HCT116 (cell line): ENCODE measurements at regions not wholly inside any gene's neighbourhood (a gene's known extent, or its start where the extent isn't known, plus 50 kb on each side); places are given as distances from the start of the nearest gene placed in this dataset.

Source experiments
- CTCF ChIP-seq, 3 experiments: fragments of 200-600 bp in 1 of 3; sonication (generic) in 1 of 3; IDR thresholded peaks in 2 of 3; conservative IDR thresholded peaks in 1 of 3; 2 replicates each; pipeline ENCODE4 v1.5.1; 2012 to 2017; ENCODE audit warnings: low read depth in 2 of 3, low read length in 2 of 3, antibody characterized with exemption in 1 of 3, borderline replicate concordance in 1 of 3, control low read depth in 1 of 3, mild to moderate bottlenecking in 1 of 3, mixed read lengths in 1 of 3, mixed run types in 1 of 3, moderate library complexity in 1 of 3; ENCODE audit not compliant: insufficient read depth in 1 of 3
- EGR1 ChIP-seq: IDR thresholded peaks from 2 replicates; pipeline ENCODE4 v1.6.1; 2012; ENCODE audit warnings: low read depth
- ELF1 ChIP-seq: IDR thresholded peaks from 2 replicates; pipeline ENCODE4 v1.6.1; 2012; ENCODE audit warnings: low read depth, borderline replicate concordance
- EZH2 ChIP-seq: fragments of 200-600 bp; sonication (generic); IDR thresholded peaks from 2 replicates; pipeline ENCODE4 v1.6.1; 2017; ENCODE audit warnings: antibody characterized with exemption, mixed run types
- EZH2phosphoT487 ChIP-seq: fragments of 200-600 bp; IDR thresholded peaks from 2 replicates; pipeline ENCODE4 v1.6.1; 2018; ENCODE audit warnings: antibody characterized with exemption, borderline replicate concordance
- POLR2A ChIP-seq: IDR thresholded peaks from 2 replicates; pipeline ENCODE4 v1.7.0; 2011; ENCODE audit warnings: borderline replicate concordance; ENCODE audit not compliant: insufficient read depth, insufficient read length; ENCODE audit errors: extremely low read depth
- POLR2AphosphoS5 ChIP-seq: IDR thresholded peaks from 2 replicates; pipeline ENCODE4 v1.6.1; 2011; ENCODE audit warnings: mild to moderate bottlenecking, low read depth, low read length, moderate library complexity
- RAD21 ChIP-seq: IDR thresholded peaks from 2 replicates; pipeline ENCODE4 v1.6.1; 2012; ENCODE audit warnings: low read depth, mild to moderate bottlenecking
- REST ChIP-seq: IDR thresholded peaks from 2 replicates; pipeline ENCODE4 v1.6.1; 2012; ENCODE audit warnings: low read depth
- SIN3A ChIP-seq: IDR thresholded peaks from 2 replicates; pipeline ENCODE4 v1.6.1; 2012; ENCODE audit warnings: low read depth
- SP1 ChIP-seq: IDR thresholded peaks from 2 replicates; pipeline ENCODE4 v1.6.1; 2012; ENCODE audit warnings: low read depth
- TCF7L2 ChIP-seq: IDR thresholded peaks from 2 replicates; pipeline ENCODE4 v1.7.0; 2011; ENCODE audit warnings: borderline replicate concordance, inconsistent platforms; ENCODE audit not compliant: insufficient read depth, insufficient read length; ENCODE audit errors: extremely low read depth
- YY1 ChIP-seq: IDR thresholded peaks from 2 replicates; pipeline ENCODE4 v1.6.1; 2011; ENCODE audit warnings: low read length, low read depth, moderate library complexity, mild to moderate bottlenecking; ENCODE audit not compliant: insufficient replicate concordance; ENCODE audit errors: extremely low read depth
- ZNF274 ChIP-seq: fragments of 200-500 bp; sonication (Bioruptor generic); IDR thresholded peaks from 2 replicates; pipeline ENCODE4 v1.6.1; 2014; ENCODE audit warnings: mild to moderate bottlenecking, low read depth, low read length, inconsistent platforms

GRCh38 chr10:43012578-43012977 is 64.3 kb upstream of the RET start:
- TF ChIP-seq TCF7L2 = no peak
- no peak for TF ChIP-seq POLR2A
- TF ChIP-seq RAD21 = no peak
- TF ChIP-seq CTCF (IDR thresholded peaks at IDR 0.05 in 2 of 3, conservative IDR thresholded peaks at IDR 0.05 in 1 of 3; ENCODE audit: borderline replicate concordance in 1 of 3, insufficient read depth in 1 of 3, low read depth in 2 of 3, low read length in 2 of 3) = no peak
- TF ChIP-seq EZH2 = no peak
- no peak for TF ChIP-seq EZH2phosphoT487
- no peak for TF ChIP-seq REST
- no peak for TF ChIP-seq POLR2AphosphoS5
- TF ChIP-seq ELF1 = no peak
- no peak for TF ChIP-seq YY1
- no peak for TF ChIP-seq EGR1
- TF ChIP-seq ZNF274 = no peak
- TF ChIP-seq SIN3A = no peak
- no peak for TF ChIP-seq SP1
